CD14-positive monocyte (primary cell): ENCODE measurements at regions not wholly inside any gene's neighbourhood (a gene's known extent, or its start where the extent isn't known, plus 50 kb on each side); places are given as distances from the start of the nearest gene placed in this dataset.

Experiments used
- DNase-seq, 3 donors: peaks; one replicate each; pipeline ENCODE4 v3.0.0-alpha.2; 2011 to 2022
- H2AFZ ChIP-seq: 2 replicates; pipeline ENCODE4 v1.6.0; 2012; ENCODE audit warnings: mild to moderate bottlenecking, low read depth, low read length, inconsistent platforms; ENCODE audit not compliant: insufficient read depth, poor library complexity, severe bottlenecking
- H3K27ac ChIP-seq, 2 donors: 1 replicate in 1 of 2; 2 replicates in 1 of 2; pipeline ENCODE4 v1.5.1; 2012 to 2013; ENCODE audit warnings: low read length in 2 of 2, control low read depth in 1 of 2, inconsistent platforms in 1 of 2, low read depth in 1 of 2, mild to moderate bottlenecking in 1 of 2
- H3K27me3 ChIP-seq, 2 donors: one replicate each; pipeline versions ENCODE4 v1.6.0 to v1.6.1; 2011 to 2013; ENCODE audit warnings: low read length in 2 of 2; ENCODE audit not compliant: control insufficient read depth in 2 of 2, insufficient read depth in 2 of 2
- H3K36me3 ChIP-seq, 2 donors: replicated peaks in 1 of 2; 1 replicate in 1 of 2; 2 replicates in 1 of 2; pipeline versions ENCODE4 v1.5.1 to v1.6.1; 2012 to 2013; ENCODE audit warnings: low read length in 2 of 2, control low read depth in 1 of 2, inconsistent platforms in 1 of 2, mild to moderate bottlenecking in 1 of 2; ENCODE audit not compliant: insufficient read depth in 2 of 2, control insufficient read depth in 1 of 2
- H3K4me1 ChIP-seq, 2 donors: 1 replicate in 1 of 2; 2 replicates in 1 of 2; pipeline versions ENCODE4 v1.5.1 to v1.6.1; 2012 to 2013; ENCODE audit warnings: low read length in 2 of 2, control low read depth in 1 of 2, inconsistent platforms in 1 of 2, mild to moderate bottlenecking in 1 of 2, moderate library complexity in 1 of 2; ENCODE audit not compliant: insufficient read depth in 2 of 2, control insufficient read depth in 1 of 2
- H3K4me2 ChIP-seq: replicated peaks from 2 replicates; pipeline ENCODE3; 2012; ENCODE audit warnings: low read length, moderate library complexity, mild to moderate bottlenecking; ENCODE audit not compliant: poor library complexity, severe bottlenecking; ENCODE audit errors: extremely low read depth
- H3K4me3 ChIP-seq, 3 experiments: fragments of 200-600 bp in 1 of 3; sonication (generic) in 1 of 3; replicated peaks in 1 of 3; 1 replicate in 2 of 3; 2 replicates in 1 of 3; pipeline ENCODE4 v1.5.1; 2011 to 2013; ENCODE audit warnings: low read length in 3 of 3, mild to moderate bottlenecking in 3 of 3, control low read depth in 2 of 3, low read depth in 2 of 3, inconsistent platforms in 1 of 3, moderate library complexity in 1 of 3
- H3K79me2 ChIP-seq: 2 replicates; pipeline ENCODE4 v1.6.0; 2012; ENCODE audit warnings: mild to moderate bottlenecking, control low read depth, inconsistent platforms, low read length, moderate library complexity; ENCODE audit not compliant: insufficient read depth
- H3K9ac ChIP-seq: 2 replicates; pipeline ENCODE4 v1.6.0; 2017; ENCODE audit warnings: low read length, mild to moderate bottlenecking; ENCODE audit not compliant: insufficient read depth, poor library complexity, severe bottlenecking
- H3K9me3 ChIP-seq, 2 donors: replicated peaks in 1 of 2; 1 replicate in 1 of 2; 2 replicates in 1 of 2; pipeline versions ENCODE4 v1.5.1 to v1.6.1; 2012 to 2013; ENCODE audit warnings: low read length in 2 of 2, control low read depth in 1 of 2; ENCODE audit not compliant: control insufficient read depth in 1 of 2, insufficient read depth in 1 of 2
- H4K20me1 ChIP-seq: 2 replicates; pipeline ENCODE4 v1.6.0; 2012; ENCODE audit warnings: mild to moderate bottlenecking, low read length, control low read depth, moderate library complexity; ENCODE audit not compliant: insufficient read depth
- H3K27ac Mint-ChIP-seq, 7 donors: one replicate each; pipeline ENCODE4 v1.8.0; 2020; ENCODE audit warnings: mild to moderate bottlenecking in 7 of 7, mixed read lengths in 7 of 7, moderate library complexity in 6 of 7, inconsistent platforms in 2 of 7
- H3K27me3 Mint-ChIP-seq, 3 donors: one replicate each; pipeline ENCODE4 v1.8.0; 2021 to 2022; ENCODE audit warnings: low read depth in 3 of 3, mild to moderate bottlenecking in 3 of 3, mixed read lengths in 3 of 3, moderate library complexity in 3 of 3, inconsistent platforms in 1 of 3
- H3K36me3 Mint-ChIP-seq, 2 donors: one replicate each; pipeline ENCODE4 v1.8.0; 2020; ENCODE audit warnings: mixed read lengths in 2 of 2, inconsistent platforms in 1 of 2, mild to moderate bottlenecking in 1 of 2
- H3K4me1 Mint-ChIP-seq: one replicate; pipeline ENCODE4 v1.8.0; 2020; ENCODE audit warnings: mild to moderate bottlenecking, mixed read lengths
- H3K4me3 Mint-ChIP-seq, 2 donors: one replicate each; pipeline ENCODE4 v1.8.0; 2020; ENCODE audit warnings: mild to moderate bottlenecking in 2 of 2, mixed read lengths in 2 of 2, moderate library complexity in 1 of 2
- H3K9me3 Mint-ChIP-seq, 7 donors: one replicate each; pipeline ENCODE4 v1.8.0; 2020 to 2022; ENCODE audit warnings: mixed read lengths in 7 of 7, mild to moderate bottlenecking in 6 of 7, moderate library complexity in 6 of 7, inconsistent platforms in 2 of 7
- WGBS: methylation state at CpG from one replicate; pipeline ENCODE4 v1.1.5; 2013; ENCODE audit warnings: missing lambda C conversion rate; ENCODE audit not compliant: insufficient coverage; 5-methylcytosine and 5-hydroxymethylcytosine counted together
- intact Hi-C, 2 donors: fragments of 100-400 bp; cut with micrococcal nuclease; formaldehyde crosslinking; loops; one replicate each; pipeline versions ENCODE4 v1.15.0 to v1.15.1; 2023
- TF ChIP-seq, protein P1 (sequence below): fragments of 200-600 bp; IDR thresholded peaks from one replicate; pipeline ENCODE4 v1.8.0; 2022; ENCODE audit warnings: antibody characterized with exemption, mild to moderate bottlenecking

DNA sequence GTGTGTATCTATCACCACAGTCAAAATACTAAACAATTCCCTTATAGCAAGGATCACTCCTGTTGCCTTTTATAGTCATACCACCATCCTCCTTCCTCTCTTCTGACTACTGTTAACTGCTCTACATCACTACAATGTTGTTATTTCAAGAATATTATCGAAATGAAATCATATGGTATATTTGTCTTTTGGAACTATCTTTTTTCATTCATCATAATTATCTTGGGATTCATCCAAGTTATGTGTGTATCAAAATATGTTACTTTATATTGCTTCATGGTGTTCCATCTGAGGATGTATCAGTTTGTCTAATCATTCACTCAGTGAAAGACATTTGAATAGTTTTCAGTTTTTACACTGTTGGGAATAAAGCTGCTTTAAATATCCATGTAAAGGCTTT is 1423.0 kb upstream of the PIK3C3 start:
- H3K9ac ChIP-seq, result no peak overlapping the region
- H4K20me1 ChIP-seq, result no peaks in the 10 kb centered on the region
- H3K4me2 ChIP-seq, result no peak overlapping the region
- no peaks in the 10 kb centered on the region for H3K9me3 ChIP-seq
- no peaks in the 10 kb centered on the region for H3K79me2 ChIP-seq
- TF ChIP-seq, protein P1, sequence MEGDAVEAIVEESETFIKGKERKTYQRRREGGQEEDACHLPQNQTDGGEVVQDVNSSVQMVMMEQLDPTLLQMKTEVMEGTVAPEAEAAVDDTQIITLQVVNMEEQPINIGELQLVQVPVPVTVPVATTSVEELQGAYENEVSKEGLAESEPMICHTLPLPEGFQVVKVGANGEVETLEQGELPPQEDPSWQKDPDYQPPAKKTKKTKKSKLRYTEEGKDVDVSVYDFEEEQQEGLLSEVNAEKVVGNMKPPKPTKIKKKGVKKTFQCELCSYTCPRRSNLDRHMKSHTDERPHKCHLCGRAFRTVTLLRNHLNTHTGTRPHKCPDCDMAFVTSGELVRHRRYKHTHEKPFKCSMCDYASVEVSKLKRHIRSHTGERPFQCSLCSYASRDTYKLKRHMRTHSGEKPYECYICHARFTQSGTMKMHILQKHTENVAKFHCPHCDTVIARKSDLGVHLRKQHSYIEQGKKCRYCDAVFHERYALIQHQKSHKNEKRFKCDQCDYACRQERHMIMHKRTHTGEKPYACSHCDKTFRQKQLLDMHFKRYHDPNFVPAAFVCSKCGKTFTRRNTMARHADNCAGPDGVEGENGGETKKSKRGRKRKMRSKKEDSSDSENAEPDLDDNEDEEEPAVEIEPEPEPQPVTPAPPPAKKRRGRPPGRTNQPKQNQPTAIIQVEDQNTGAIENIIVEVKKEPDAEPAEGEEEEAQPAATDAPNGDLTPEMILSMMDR, result no peak
- no peaks in the 10 kb centered on the region for H3K36me3 ChIP-seq
- Mint-ChIP-seq H3K4me1 (no peaks in the 10 kb centered on the region), H3K9me3 (peaks cover 0 to 2% (median 0%) of the 10 kb centered on the region in 7 donors), H3K4me3 (no peak overlapping the region), H3K27me3 (no peaks in the 10 kb centered on the region), H3K36me3 (no peaks in the 10 kb centered on the region), H3K27ac (no peak overlapping the region)
- no peaks in the 10 kb centered on the region for H3K4me1 ChIP-seq
- intact Hi-C loops, result no loop called here
- H3K27ac ChIP-seq, result no peak overlapping the region
- no CpG with 5 or more reads among the region's 1 CpG for WGBS
- H3K4me3 ChIP-seq, result no peak overlapping the region
- no peak overlapping the region for H2AFZ ChIP-seq
- no peak for DNase-seq
- H3K27me3 ChIP-seq, result no peaks in the 10 kb centered on the region

DNA sequence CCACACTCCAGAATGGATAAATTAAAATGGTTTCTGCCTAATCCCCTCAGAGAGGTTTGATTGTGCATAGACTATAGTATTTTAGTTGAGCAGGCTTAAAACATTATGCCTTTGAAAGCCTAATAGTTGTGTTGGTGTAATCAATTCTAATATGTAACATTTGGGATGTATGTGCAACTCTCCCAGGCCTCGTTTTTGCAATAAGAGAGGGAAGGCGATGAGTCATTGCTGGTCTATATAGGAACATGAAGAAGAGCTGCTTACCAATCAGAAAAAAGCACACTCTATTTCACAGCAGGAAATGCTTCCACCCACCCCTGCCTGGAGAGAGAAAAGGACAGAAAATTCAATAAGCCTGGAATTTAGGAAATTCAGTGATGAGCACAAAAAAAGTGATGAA is 1424.0 kb upstream of the PIK3C3 start:
- Histone ChIP-seq H4K20me1 (no peaks in the 10 kb centered on the region), H3K27me3 (no peaks in the 10 kb centered on the region), H3K4me3 (no peak overlapping the region), H3K9ac (no peak overlapping the region), H3K4me1 (no peaks in the 10 kb centered on the region), H3K4me2 (no peak overlapping the region), H3K79me2 (no peaks in the 10 kb centered on the region), H2AFZ (no peak overlapping the region), H3K36me3 (no peaks in the 10 kb centered on the region), H3K27ac (no peak overlapping the region), H3K9me3 (no peaks in the 10 kb centered on the region)
- Mint-ChIP-seq H3K4me1 (no peaks in the 10 kb centered on the region), H3K36me3 (no peaks in the 10 kb centered on the region), H3K4me3 (no peak overlapping the region), H3K27ac (no peak overlapping the region), H3K9me3 (peaks cover 0 to 2% (median 0%) of the 10 kb centered on the region in 7 donors), H3K27me3 (no peaks in the 10 kb centered on the region)
- intact Hi-C loops, result no loop called here
- TF ChIP-seq, protein P1, result no peak
- WGBS, result no CpG with 5 or more reads among the region's 2 CpGs
- DNase-seq, result no peak
